GM12865 (cell line): ENCODE measurements at regions not wholly inside any gene's neighbourhood (a gene's known extent, or its start where the extent isn't known, plus 50 kb on each side); places are given as distances from the start of the nearest gene placed in this dataset.
A peak's percentile ranks its signal among the peaks of the same experiment; 100 is the strongest.

ENCODE experiments used
- DNase-seq: peaks from one replicate; pipeline ENCODE4 v3.0.0; 2010; ENCODE audit warnings: low read depth
- H3K4me3 ChIP-seq: 2 replicates; pipeline ENCODE4 v1.5.1; 2011; ENCODE audit warnings: mild to moderate bottlenecking, low read depth, low read length, control low read depth
- CTCF ChIP-seq: IDR thresholded peaks from 2 replicates; pipeline ENCODE4 v1.5.1; 2011; ENCODE audit warnings: low read length, control low read depth, low read depth, inconsistent platforms; ENCODE audit not compliant: insufficient read depth; ENCODE audit errors: missing control alignments

GRCh38 chr3:164467007-164467406 is 611.3 kb downstream of the SI start:
- TF ChIP-seq CTCF: no peak
- no peak for DNase-seq
- no peak overlapping the region for H3K4me3 ChIP-seq

GRCh38 chr3:164465172-164465571 is 613.1 kb downstream of the SI start:
- H3K4me3 ChIP-seq: no peak overlapping the region

DNA sequence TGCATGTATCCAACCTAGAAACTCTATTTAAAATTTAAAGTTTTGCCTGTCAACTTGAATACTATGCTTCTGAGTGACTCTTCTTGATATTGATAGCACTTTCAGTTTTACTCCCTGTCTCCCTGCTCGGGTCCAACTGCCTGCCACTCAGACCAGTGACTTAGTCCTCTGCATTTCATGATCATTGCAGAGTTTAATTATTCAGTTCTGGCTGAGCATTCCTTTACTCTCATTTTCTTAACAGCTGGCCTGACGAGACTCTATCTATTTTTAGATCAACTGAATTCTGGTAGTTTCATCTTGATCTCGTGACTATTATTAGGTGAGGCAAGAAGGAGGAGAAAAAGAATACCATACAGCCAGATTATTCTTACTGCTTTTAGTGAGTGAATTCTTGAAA is 617.4 kb downstream of the SI start:
- TF ChIP-seq CTCF: no peak
- H3K4me3 ChIP-seq: peak overlapping the region; percentile 15; the same call in 1 of the 2 replicates
- peak; percentile 10 for DNase-seq

More at GRCh38 chr3:164465172-164465571, 613.1 kb downstream of the SI start:
- TF ChIP-seq CTCF: no peak
- DNase-seq: no peak

GRCh38 chr3:164459521-164460151 is 618.7 kb downstream of the SI start:
- no peak overlapping the region for H3K4me3 ChIP-seq
- no peak for DNase-seq
- no peak for TF ChIP-seq CTCF

- no peak overlapping the region for H3K4me3 ChIP-seq
- no peak for DNase-seq
- TF ChIP-seq CTCF: no peak
Observed at GRCh38 chr3:164458986-164459385, 619.3 kb downstream of the SI start.

GRCh38 chr3:164453714-164454113 is 624.6 kb downstream of the SI start:
- no peak for DNase-seq
- no peak for TF ChIP-seq CTCF
- no peak overlapping the region for H3K4me3 ChIP-seq

- no peak overlapping the region for H3K4me3 ChIP-seq
- no peak for DNase-seq
- TF ChIP-seq CTCF: no peak
Observed at GRCh38 chr3:164452707-164453106, 625.6 kb downstream of the SI start.
